OCI-LY7 (cell line): ENCODE measurements at regions not wholly inside any gene's neighbourhood (a gene's known extent, or its start where the extent isn't known, plus 50 kb on each side); places are given as distances from the start of the nearest gene placed in this dataset.

ENCODE experiments used
- CTCF ChIP-seq: fragments of 200-600 bp; sonication (generic); conservative IDR thresholded peaks from 2 replicates; pipeline ENCODE4 v1.5.1; 2014; ENCODE audit warnings: mild to moderate bottlenecking, antibody characterized with exemption, low read length, moderate library complexity, mixed read lengths
- EZH2phosphoT487 ChIP-seq: fragments of 200-600 bp; sonication (generic); IDR thresholded peaks from 2 replicates; pipeline ENCODE4 v1.6.1; 2018; ENCODE audit warnings: low read depth, borderline replicate concordance, mild to moderate bottlenecking, mixed run types, antibody characterized with exemption, low read length, moderate library complexity, mixed read lengths

- TF ChIP-seq CTCF (no peak), EZH2phosphoT487 (no peak)
Observed at GRCh38 chr10:85177767-85178166, 849.4 kb downstream of the CCSER2 start.
